ENCODE measurements at regions not wholly inside any gene's neighbourhood (a gene's known extent, or its start where the extent isn't known, plus 50 kb on each side); places are given as distances from the start of the nearest gene placed in this dataset.

DNA sequence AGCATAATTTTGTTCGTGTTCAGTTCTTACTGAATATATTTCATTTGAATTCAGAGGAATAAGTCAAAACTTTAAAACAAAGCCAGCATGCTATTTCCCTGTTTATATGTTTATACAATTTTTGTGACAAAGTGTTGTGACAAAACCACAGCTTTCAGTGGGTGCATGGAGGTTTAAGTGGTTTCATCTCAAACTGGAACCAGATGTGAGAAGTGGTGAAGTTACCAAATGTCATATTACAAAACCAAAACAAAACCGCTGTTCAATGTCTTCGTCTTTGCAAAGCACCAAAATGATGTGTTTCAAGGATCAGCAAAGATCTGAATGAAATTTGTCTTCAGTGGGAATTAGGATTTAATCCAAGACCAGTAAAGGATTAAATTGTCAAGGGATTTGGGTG, 59.3 kb upstream of the OSTN start:
- H4K8ac ChIP-seq (ENCODE audit: low read depth in 2 of 2, low read length in 2 of 2): peak overlapping the region in 1 of 2 experiments; percentile 40; a peak in 2 of 4 replicates
- DNase-seq (no peak), ATAC-seq (ENCODE audit: low read depth) (no peak)
- no peak overlapping the region; the same call in 1 of the 2 replicates for H3K4ac ChIP-seq (ENCODE audit: low read depth, low read length)
- CTCF ChIA-PET: interaction anchor here (1.0 kb wide), 1 partner anchor 9 kb away, joined by 3 read pairs; no protein-coding TSS in a partner anchor
- no peaks in the 10 kb centered on the region for H3K27me3 ChIP-seq (ENCODE audit: control insufficient read depth, insufficient read depth, low read length)
- no peak overlapping the region for H3K27ac ChIP-seq (ENCODE audit: insufficient read depth, low read length)
- BruUV-seq (replicated peaks): no TSS peak
- TF ChIP-seq CHD1 (IDR thresholded peaks at IDR 0.05; ENCODE audit: low read depth, low read length): no peak
- TF ChIP-seq RFX5 (IDR thresholded peaks at IDR 0.05; ENCODE audit: low read depth, low read length): no peak
- no peak for TF ChIP-seq SMC3 (IDR thresholded peaks at IDR 0.05; ENCODE audit: low read depth, low read length)
- TF ChIP-seq MAFK (IDR thresholded peaks at IDR 0.05; ENCODE audit: low read depth, low read length): no peak
- no peak for TF ChIP-seq BHLHE40 (IDR thresholded peaks at IDR 0.05; ENCODE audit: low read depth, low read length)
- TF ChIP-seq, protein P1, sequence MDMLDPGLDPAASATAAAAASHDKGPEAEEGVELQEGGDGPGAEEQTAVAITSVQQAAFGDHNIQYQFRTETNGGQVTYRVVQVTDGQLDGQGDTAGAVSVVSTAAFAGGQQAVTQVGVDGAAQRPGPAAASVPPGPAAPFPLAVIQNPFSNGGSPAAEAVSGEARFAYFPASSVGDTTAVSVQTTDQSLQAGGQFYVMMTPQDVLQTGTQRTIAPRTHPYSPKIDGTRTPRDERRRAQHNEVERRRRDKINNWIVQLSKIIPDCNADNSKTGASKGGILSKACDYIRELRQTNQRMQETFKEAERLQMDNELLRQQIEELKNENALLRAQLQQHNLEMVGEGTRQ (IDR thresholded peaks at IDR 0.05; ENCODE audit: low read depth, low read length): no peak
- no peak for TF ChIP-seq POLR2A (IDR thresholded peaks at IDR 0.05; ENCODE audit: low read depth, low read length)
- TF ChIP-seq MXI1 (IDR thresholded peaks at IDR 0.05; ENCODE audit: borderline replicate concordance, low read depth, low read length): no peak
- TF ChIP-seq CTCF (conservative IDR thresholded peaks at IDR 0.05; ENCODE audit: low read depth, low read length): no peak
- TF ChIP-seq NFE2L2 (IDR thresholded peaks at IDR 0.05; ENCODE audit: low read depth, low read length): no peak
- TF ChIP-seq MAZ (IDR thresholded peaks at IDR 0.05; ENCODE audit: borderline replicate concordance, low read depth, low read length): no peak
- TF ChIP-seq, protein P2, sequence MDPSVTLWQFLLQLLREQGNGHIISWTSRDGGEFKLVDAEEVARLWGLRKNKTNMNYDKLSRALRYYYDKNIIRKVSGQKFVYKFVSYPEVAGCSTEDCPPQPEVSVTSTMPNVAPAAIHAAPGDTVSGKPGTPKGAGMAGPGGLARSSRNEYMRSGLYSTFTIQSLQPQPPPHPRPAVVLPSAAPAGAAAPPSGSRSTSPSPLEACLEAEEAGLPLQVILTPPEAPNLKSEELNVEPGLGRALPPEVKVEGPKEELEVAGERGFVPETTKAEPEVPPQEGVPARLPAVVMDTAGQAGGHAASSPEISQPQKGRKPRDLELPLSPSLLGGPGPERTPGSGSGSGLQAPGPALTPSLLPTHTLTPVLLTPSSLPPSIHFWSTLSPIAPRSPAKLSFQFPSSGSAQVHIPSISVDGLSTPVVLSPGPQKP (IDR thresholded peaks at IDR 0.05; ENCODE audit: borderline replicate concordance, low read depth, low read length): no peak
- peak overlapping the region; percentile 51; the same call in 1 of the 3 replicates for H2BK15ac ChIP-seq (ENCODE audit: low read depth, low read length)
- no peak overlapping the region for H3K23ac ChIP-seq (ENCODE audit: low read depth, low read length)
- dilution Hi-C loops (cut with HindIII; ENCODE audit: low sequenced_read_pairs, unreplicated experiment) (no loop called here), in situ Hi-C loops (cut with MboI; ENCODE audit: low sequenced_read_pairs) (no loop called here), intact Hi-C loops (cut with micrococcal nuclease) (loop anchor here (2.0 to 10.0 kb wide), 3 partner anchors 69 to 1303 kb away; no protein-coding TSS in a partner anchor)
- H3K9me1 ChIP-seq (ENCODE audit: insufficient read depth, low read length): no peaks in the 10 kb centered on the region
- no peaks in the 10 kb centered on the region for H3K36me3 ChIP-seq (ENCODE audit: control insufficient read depth, insufficient read depth, low read length)
- no peak overlapping the region for H2AK9ac ChIP-seq (replicated peaks; ENCODE audit: low read depth, low read length, poor library complexity)
- H3K4me2 ChIP-seq (ENCODE audit: low read depth, low read length): no peak overlapping the region
- H3K79me1 ChIP-seq (ENCODE audit: low read depth in 1 of 2, low read length in 2 of 2): no peaks in the 10 kb centered on the region; a peak in 1 of 4 replicates
- H2AK5ac ChIP-seq (ENCODE audit: low read depth, low read length): no peak overlapping the region; the same call in 1 of the 2 replicates
- H2BK20ac ChIP-seq (ENCODE audit: low read depth, low read length): peak overlapping the region; percentile 84; the same call in 1 of the 2 replicates
- no peak overlapping the region for H3K56ac ChIP-seq (ENCODE audit: extremely low read depth, insufficient read depth, low read length)
- H4K91ac ChIP-seq (ENCODE audit: insufficient read depth, low read depth, low read length): no peak overlapping the region
- POLR2A ChIA-PET (ENCODE audit: unreplicated experiment): no interaction called here
- H4K5ac ChIP-seq (ENCODE audit: low read depth, low read length): peak overlapping the region; percentile 36; the same call in 1 of the 2 replicates
- no peak overlapping the region for H2BK5ac ChIP-seq (ENCODE audit: low read depth, low read length, poor library complexity, severe bottlenecking)
- H2AFZ ChIP-seq (replicated peaks; ENCODE audit: low read length, poor library complexity): no peak overlapping the region
- peak overlapping the region; percentile 53; the same call in 1 of the 2 replicates for H2BK120ac ChIP-seq (ENCODE audit: low read depth, low read length)
- no peak overlapping the region for H3K9ac ChIP-seq (ENCODE audit: low read depth, low read length)
- no peak overlapping the region for H3K4me3 ChIP-seq (ENCODE audit: insufficient read depth, low read depth, low read length)
- no CpG with 5 or more reads among the region's 3 CpGs for WGBS, 2 experiments (ENCODE audit: extremely low coverage in 2 of 2, insufficient read length in 1 of 2)
- H4K20me1 ChIP-seq (ENCODE audit: insufficient read depth, low read length): no peaks in the 10 kb centered on the region
- no peak overlapping the region; the same call in 1 of the 2 replicates for H3K18ac ChIP-seq (ENCODE audit: low read depth, low read length)
- peaks cover 2% of the 10 kb centered on the region; the same call in 1 of the 2 replicates for H3K4me1 ChIP-seq (ENCODE audit: control insufficient read depth, insufficient read depth, low read length)
- no peaks in the 10 kb centered on the region for H3K9me3 ChIP-seq (ENCODE audit: control insufficient read depth, insufficient read depth, low read length)
- H3K14ac ChIP-seq (replicated peaks; ENCODE audit: low read depth, low read length): no peak overlapping the region; the same call in 1 of the 2 replicates

Data from IMR-90 (cell line).